AG04450 (cell line): ENCODE measurements at regions not wholly inside any gene's neighbourhood (a gene's known extent, or its start where the extent isn't known, plus 50 kb on each side); places are given as distances from the start of the nearest gene placed in this dataset.

Experiments used
- CTCF ChIA-PET: fragments of 300-600, 350-600 bp; formaldehyde crosslinking; extraction: SDS; loops from one replicate; lab custom pipeline; 2022; ENCODE audit warnings: antibody characterized with exemption, inconsistent platforms; lab: Charles Lee
- POLR2A ChIA-PET: fragments of 350-600 bp; formaldehyde crosslinking; extraction: SDS; loops from one replicate; lab custom pipeline; 2021; ENCODE audit warnings: antibody characterized with exemption, inconsistent platforms; lab: Yijun Ruan, JAX
- DNase-seq: peaks from one replicate; pipeline ENCODE4 v3.0.0-alpha.2; 2011; ENCODE audit warnings: low read depth, low spot score
- H3K27ac ChIP-seq: one replicate; pipeline ENCODE4 v1.5.1; 2012; ENCODE audit warnings: low read depth, low read length, control low read depth
- H3K27me3 ChIP-seq: one replicate; pipeline ENCODE4 v1.6.0; 2012; ENCODE audit warnings: low read length; ENCODE audit not compliant: control insufficient read depth, insufficient read depth
- H3K4me3 ChIP-seq: 2 replicates; pipeline ENCODE4 v1.5.1; 2011; ENCODE audit warnings: mild to moderate bottlenecking, low read depth, low read length, control low read depth
- H3K9me3 ChIP-seq: 2 replicates; pipeline ENCODE4 v1.5.1; 2012; ENCODE audit warnings: low read length; ENCODE audit not compliant: control insufficient read depth, insufficient read depth
- TF ChIP-seq, protein P1 (sequence below): IDR thresholded peaks from 2 replicates; pipeline ENCODE4 v1.5.1; 2011; ENCODE audit warnings: low read depth, low read length, control low read depth, inconsistent platforms

- no peak for DNase-seq
- H3K27ac ChIP-seq, result no peak overlapping the region
- ChIA-PET POLR2A (no interaction called here), CTCF (interaction anchor here (2.4 kb wide), 1 partner anchor 429 kb away, joined by 7 read pairs; no protein-coding TSS in a partner anchor)
- H3K27me3 ChIP-seq, result no peaks in the 10 kb centered on the region
- TF ChIP-seq, protein P1, sequence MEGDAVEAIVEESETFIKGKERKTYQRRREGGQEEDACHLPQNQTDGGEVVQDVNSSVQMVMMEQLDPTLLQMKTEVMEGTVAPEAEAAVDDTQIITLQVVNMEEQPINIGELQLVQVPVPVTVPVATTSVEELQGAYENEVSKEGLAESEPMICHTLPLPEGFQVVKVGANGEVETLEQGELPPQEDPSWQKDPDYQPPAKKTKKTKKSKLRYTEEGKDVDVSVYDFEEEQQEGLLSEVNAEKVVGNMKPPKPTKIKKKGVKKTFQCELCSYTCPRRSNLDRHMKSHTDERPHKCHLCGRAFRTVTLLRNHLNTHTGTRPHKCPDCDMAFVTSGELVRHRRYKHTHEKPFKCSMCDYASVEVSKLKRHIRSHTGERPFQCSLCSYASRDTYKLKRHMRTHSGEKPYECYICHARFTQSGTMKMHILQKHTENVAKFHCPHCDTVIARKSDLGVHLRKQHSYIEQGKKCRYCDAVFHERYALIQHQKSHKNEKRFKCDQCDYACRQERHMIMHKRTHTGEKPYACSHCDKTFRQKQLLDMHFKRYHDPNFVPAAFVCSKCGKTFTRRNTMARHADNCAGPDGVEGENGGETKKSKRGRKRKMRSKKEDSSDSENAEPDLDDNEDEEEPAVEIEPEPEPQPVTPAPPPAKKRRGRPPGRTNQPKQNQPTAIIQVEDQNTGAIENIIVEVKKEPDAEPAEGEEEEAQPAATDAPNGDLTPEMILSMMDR, result peak; percentile 19; the same call in 1 of the 2 replicates
- no peak overlapping the region for H3K4me3 ChIP-seq
- H3K9me3 ChIP-seq, result no peaks in the 10 kb centered on the region
Measured at GRCh38 chr12:107560165-107560898, 125.3 kb upstream of the PWP1 start.

- Histone ChIP-seq H3K27ac (no peak overlapping the region), H3K27me3 (no peaks in the 10 kb centered on the region), H3K9me3 (no peaks in the 10 kb centered on the region), H3K4me3 (no peak overlapping the region)
- CTCF ChIA-PET, result interaction anchor here (2.4 kb wide), 1 partner anchor 430 kb away, joined by 7 read pairs; no protein-coding TSS in a partner anchor
- TF ChIP-seq, protein P1, result no peak
- DNase-seq, result no peak
- POLR2A ChIA-PET, result no interaction called here
Measured at GRCh38 chr12:107560899-107561285, 124.7 kb upstream of the PWP1 start.

DNA sequence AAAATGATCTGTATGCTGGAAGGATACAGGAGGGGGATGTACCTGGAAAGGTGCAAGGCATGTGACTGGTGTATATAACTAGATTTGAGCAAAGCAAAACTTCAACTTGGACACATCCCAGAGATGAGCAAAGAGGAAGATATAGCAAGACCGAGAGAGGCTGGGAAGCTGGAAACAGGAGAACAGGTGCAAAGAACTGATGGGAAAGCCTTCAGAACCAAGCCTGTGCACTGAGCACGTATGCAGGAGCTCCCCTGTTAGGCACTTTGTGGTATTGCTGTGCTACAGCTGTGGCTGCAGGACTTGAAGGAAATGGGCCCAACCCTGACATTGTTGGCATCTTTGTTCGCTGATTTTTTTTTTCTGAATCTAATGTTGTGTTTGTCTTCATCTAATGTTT lies 120.7 kb upstream of the PWP1 start:
- H3K9me3 ChIP-seq, result no peaks in the 10 kb centered on the region
- no peak overlapping the region for H3K27ac ChIP-seq
- ChIA-PET CTCF (interaction anchor here (1.7 kb wide), 1 partner anchor 433 kb away, joined by 5 read pairs; no protein-coding TSS in a partner anchor), POLR2A (no interaction called here)
- no peak for DNase-seq
- H3K27me3 ChIP-seq, result no peaks in the 10 kb centered on the region
- H3K4me3 ChIP-seq, result no peak overlapping the region
- TF ChIP-seq, protein P1, result peak; percentile 35; the same call in 1 of the 2 replicates

- ChIA-PET POLR2A (no interaction called here), CTCF (interaction anchor here (1.7 kb wide), 1 partner anchor 434 kb away, joined by 5 read pairs; no protein-coding TSS in a partner anchor)
- TF ChIP-seq, protein P1, result no peak
- Histone ChIP-seq H3K27ac (no peak overlapping the region), H3K9me3 (no peaks in the 10 kb centered on the region), H3K27me3 (no peaks in the 10 kb centered on the region), H3K4me3 (no peak overlapping the region)
- no peak for DNase-seq
Measured at GRCh38 chr12:107565551-107565950, 120.0 kb upstream of the PWP1 start.

DNA sequence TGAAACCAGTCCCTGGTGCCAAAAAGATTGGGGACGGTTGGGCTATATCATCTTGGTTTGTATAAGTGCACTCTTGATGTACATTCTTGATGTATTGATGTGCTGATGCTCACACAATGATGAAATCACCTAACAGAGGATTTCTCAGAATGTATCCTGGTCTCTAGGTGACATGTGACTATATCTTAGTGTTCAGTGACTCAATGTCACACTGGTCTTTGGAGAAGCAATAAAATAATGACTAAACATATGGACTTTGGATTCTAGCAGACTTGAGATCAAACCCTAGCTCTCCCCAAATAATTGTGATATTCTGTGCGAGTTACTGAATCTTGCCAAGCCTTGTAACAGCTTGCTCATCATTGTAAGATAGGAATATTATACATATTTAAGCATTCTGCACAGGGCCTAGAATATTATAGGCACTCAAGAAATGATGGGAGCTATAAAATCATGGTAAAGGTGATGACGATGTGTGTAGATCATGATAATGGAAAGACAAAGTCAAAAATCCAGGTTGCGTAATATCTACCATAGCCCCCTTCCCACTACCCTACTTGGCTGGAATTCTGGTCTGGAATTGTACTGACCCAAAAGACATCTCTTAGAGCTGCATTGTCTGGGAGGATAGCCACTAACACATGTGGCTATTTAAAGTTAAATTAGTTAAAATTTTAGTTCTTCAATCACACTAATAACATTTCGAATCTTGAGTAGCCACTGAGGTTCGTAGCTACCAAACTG lies 117.6 kb upstream of the PWP1 start:
- DNase-seq, result no peak
- no peaks in the 10 kb centered on the region for H3K27me3 ChIP-seq
- H3K27ac ChIP-seq, result no peak overlapping the region
- TF ChIP-seq, protein P1, result no peak
- H3K4me3 ChIP-seq, result no peak overlapping the region
- ChIA-PET CTCF (interaction anchor here (0.8 to 1.1 kb wide), 2 partner anchors 40 to 436 kb away, joined by 3 to 4 read pairs; no protein-coding TSS in a partner anchor), POLR2A (no interaction called here)
- H3K9me3 ChIP-seq, result peaks cover 3% of the 10 kb centered on the region; the same call in 1 of the 2 replicates
